ENCODE measurements at regions not wholly inside any gene's neighbourhood (a gene's known extent, or its start where the extent isn't known, plus 50 kb on each side); places are given as distances from the start of the nearest gene placed in this dataset.

GRCh38 chr11:106333678-106334077 is 256.2 kb downstream of the AASDHPPT start:
- TF ChIP-seq EZH2 (IDR thresholded peaks at IDR 0.05; ENCODE audit: low read length, missing control alignments) (no peak), CTCF (conservative IDR thresholded peaks at IDR 0.05 in 1 of 2, IDR thresholded peaks at IDR 0.05 in 1 of 2; ENCODE audit: low read depth in 1 of 2, low read length in 2 of 2) (no peak)
